Neural cell (in vitro differentiated cells): ENCODE measurements at regions not wholly inside any gene's neighbourhood (a gene's known extent, or its start where the extent isn't known, plus 50 kb on each side); places are given as distances from the start of the nearest gene placed in this dataset.

Source experiments
- POLR2AphosphoS5 ChIP-seq: IDR thresholded peaks from 2 replicates; pipeline ENCODE4 v1.6.1; 2012
- SMC3 ChIP-seq: fragments of 450-650 bp; conservative IDR thresholded peaks from 2 replicates; pipeline ENCODE4 v1.6.1; 2014; ENCODE audit warnings: antibody characterized with exemption, mild to moderate bottlenecking, moderate library complexity; ENCODE audit not compliant: poor library complexity
- TAF1 ChIP-seq: IDR thresholded peaks from 2 replicates; pipeline ENCODE4 v1.6.1; 2012; ENCODE audit warnings: low read depth
- TF ChIP-seq, protein P1 (sequence below): fragments of 450-650 bp; IDR thresholded peaks from 2 replicates; pipeline ENCODE4 v1.5.1; 2014; ENCODE audit warnings: antibody characterized with exemption, mild to moderate bottlenecking, moderate library complexity; ENCODE audit not compliant: poor library complexity, severe bottlenecking

DNA sequence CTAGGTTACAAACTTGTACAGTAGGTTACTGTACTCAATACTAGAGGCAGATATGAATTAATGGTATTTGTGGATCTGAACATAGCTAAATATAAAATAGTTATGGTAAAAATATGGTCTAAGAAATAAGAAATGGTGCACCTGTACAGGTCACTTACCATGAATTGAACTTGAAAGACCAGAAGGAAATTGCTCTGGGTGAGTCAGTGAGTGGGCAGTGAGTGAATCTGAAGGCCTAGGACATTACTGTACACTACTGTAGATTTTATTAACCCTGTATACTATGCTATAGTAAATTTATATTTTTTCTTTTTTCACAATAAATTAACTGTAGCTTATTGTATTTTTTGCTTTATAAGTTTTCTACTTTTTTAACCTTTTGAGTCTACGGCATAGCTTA is 1020.4 kb downstream of the CDH18 start:
- TF ChIP-seq TAF1, result no peak
- no peak for TF ChIP-seq SMC3
- no peak for TF ChIP-seq POLR2AphosphoS5
- TF ChIP-seq, protein P1, sequence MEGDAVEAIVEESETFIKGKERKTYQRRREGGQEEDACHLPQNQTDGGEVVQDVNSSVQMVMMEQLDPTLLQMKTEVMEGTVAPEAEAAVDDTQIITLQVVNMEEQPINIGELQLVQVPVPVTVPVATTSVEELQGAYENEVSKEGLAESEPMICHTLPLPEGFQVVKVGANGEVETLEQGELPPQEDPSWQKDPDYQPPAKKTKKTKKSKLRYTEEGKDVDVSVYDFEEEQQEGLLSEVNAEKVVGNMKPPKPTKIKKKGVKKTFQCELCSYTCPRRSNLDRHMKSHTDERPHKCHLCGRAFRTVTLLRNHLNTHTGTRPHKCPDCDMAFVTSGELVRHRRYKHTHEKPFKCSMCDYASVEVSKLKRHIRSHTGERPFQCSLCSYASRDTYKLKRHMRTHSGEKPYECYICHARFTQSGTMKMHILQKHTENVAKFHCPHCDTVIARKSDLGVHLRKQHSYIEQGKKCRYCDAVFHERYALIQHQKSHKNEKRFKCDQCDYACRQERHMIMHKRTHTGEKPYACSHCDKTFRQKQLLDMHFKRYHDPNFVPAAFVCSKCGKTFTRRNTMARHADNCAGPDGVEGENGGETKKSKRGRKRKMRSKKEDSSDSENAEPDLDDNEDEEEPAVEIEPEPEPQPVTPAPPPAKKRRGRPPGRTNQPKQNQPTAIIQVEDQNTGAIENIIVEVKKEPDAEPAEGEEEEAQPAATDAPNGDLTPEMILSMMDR, result no peak
